Fibroblast of skin of right biceps (primary cell): ENCODE measurements at regions not wholly inside any gene's neighbourhood (a gene's known extent, or its start where the extent isn't known, plus 50 kb on each side); places are given as distances from the start of the nearest gene placed in this dataset.

Experiments used
- DNase-seq: peaks from one replicate; pipeline ENCODE4 v3.0.0-alpha.2; 2013

GRCh38 chr12:65517656-65518210 is 239.2 kb downstream of the MSRB3 start:
- DNase-seq, result no peak

- DNase-seq, result no peak
These were observed 240.3 kb downstream of the MSRB3 start for GRCh38 chr12:65518771-65519170.

- no peak for DNase-seq
These were observed 242.2 kb downstream of the MSRB3 start for GRCh38 chr12:65520658-65521057.

- DNase-seq, result peak; percentile 78
These were observed 244.7 kb downstream of the MSRB3 start for GRCh38 chr12:65522956-65523860.

DNA sequence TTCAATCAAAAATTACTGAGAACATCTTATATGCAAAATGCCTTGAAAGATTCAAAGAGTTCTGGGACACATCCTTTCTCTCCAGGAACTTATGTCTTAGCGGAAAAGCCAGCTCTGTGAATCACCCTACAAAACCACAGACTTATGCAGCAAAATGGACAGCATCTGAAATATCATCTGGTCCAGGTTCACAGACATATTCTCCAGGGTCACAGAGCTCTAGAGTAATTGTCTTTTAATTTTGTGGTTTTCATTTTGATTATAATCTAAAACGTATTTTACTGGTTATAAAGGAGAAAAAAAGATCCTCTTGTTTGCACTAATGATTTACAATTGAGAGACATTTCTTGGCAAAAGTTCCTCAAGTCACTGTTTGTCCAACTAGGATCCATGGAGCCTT is 246.2 kb downstream of the MSRB3 start:
- DNase-seq, result peak; percentile 94

- peak; percentile 97 for DNase-seq
These were observed 247.1 kb downstream of the MSRB3 start for GRCh38 chr12:65525491-65526141.

DNA sequence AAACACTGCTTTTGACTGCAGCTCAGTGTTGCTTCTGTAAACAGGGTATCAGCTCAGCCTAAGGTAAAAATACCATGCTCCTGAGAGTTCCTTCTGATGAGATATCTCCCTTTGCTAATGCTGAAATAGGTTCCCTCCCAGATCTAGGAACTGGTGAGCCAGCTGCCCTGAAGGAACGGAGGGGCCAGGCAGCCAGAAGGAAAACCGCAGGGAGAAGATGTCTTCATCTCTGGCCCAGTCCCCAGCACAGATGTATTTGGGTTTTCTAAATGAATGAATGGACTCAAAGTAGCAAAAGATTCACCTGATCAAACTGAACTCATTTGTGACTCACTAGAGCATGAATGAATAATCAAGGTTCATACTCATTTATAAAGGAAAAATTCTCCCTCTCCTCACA is 247.8 kb downstream of the MSRB3 start:
- DNase-seq, result peak; percentile 53

GRCh38 chr12:65528127-65528526 is 249.6 kb downstream of the MSRB3 start:
- no peak for DNase-seq

- DNase-seq, result no peak
These were observed 250.6 kb downstream of the MSRB3 start for GRCh38 chr12:65529106-65529505.

- DNase-seq, result no peak
These were observed 251.4 kb downstream of the MSRB3 start for GRCh38 chr12:65529771-65530435.

- peak; percentile 88 for DNase-seq
These were observed 253.7 kb downstream of the MSRB3 start for GRCh38 chr12:65532162-65532561.

DNA sequence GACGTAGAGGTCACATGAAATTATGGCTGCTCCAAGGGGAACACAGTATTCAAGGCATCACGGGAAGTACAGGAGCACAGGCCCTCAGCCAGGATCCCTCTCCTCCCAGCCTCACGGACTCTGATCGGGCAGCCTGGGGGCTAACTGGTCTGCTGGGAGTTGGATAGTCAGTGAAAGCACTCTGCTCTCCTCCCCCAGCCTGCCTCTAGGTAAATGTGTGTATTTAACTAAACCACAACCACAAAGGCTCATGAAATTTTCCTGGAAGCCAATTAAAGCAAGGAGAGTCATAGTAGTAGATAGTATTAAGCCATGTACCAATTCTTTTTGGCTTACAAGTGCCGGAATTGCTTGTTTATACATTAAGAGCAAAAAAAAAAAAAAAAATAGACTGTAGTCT is 254.3 kb downstream of the MSRB3 start:
- DNase-seq, result peak; percentile 96

- DNase-seq, result peak; percentile 85
These were observed 254.8 kb downstream of the MSRB3 start for GRCh38 chr12:65533177-65533883.

DNA sequence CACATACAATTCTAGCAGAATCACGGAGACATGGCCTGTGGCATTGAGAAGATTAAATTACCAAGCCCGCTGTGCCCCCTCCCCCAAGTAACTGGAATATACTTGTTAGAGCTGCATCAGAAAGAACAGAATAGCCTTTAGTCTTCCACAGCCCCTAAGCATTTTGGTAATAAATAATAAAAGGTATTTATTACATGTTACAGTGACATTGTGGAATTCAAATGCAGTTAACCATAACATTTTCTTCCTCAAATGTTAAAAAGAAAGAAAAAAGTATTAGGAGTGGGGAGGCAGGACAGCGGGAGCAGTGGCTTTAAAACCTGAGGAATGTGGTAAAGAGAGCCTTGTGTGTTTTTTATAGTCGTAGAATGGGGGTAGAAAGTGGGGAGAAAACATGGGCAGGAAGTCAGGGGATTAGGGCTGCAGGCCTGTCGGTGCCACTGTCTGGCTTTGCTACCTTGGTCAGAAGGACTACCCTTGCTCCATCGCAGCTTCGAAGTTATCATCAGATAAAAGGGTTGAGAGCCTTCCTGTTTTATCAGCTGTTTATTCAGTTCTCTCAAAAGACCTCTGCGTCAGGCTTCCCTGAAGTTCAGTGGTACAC is 255.9 kb downstream of the MSRB3 start:
- DNase-seq, result peak; percentile 69

GRCh38 chr12:65535946-65536345 is 257.5 kb downstream of the MSRB3 start:
- DNase-seq, result peak; percentile 49

- no peak for DNase-seq
These were observed 257.9 kb downstream of the MSRB3 start for GRCh38 chr12:65536351-65536750.

DNA sequence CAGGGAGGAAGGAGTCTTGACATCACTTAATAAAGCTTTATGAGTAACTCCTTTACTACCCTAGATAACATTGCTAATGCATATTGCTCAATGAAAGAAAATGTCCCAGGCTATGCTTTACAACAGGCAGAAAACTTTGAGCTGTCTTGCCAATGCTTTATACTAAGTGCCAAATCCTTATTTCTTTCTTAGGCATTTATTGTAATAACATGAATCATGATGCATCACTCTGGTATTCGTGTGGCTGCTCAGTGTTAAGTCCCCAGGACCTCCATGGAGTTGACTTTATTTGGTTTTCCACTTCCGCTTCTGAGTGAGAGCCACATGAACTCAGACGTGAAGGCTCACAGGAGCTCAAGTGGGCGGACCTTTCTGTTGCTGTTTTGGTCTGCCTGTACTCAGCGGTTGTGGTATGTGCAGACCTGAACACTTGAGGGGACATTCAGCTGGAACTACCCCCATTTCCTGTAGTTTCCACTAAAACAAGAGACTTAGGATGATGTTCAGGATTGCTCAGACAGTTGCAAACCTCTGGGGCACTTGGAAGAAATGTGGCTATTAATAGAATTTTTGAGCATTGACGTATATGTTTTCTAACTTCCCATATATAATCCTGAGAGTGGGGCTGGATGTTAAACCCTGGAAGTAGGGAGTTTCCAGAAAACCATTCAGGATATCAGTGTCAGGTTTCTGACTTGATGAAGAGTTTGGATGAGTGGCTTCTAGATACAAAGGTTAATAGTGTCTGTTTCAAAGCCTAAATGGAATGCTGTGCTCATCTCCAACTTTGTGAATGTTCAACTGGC is 258.6 kb downstream of the MSRB3 start:
- peak; percentile 100 for DNase-seq

DNA sequence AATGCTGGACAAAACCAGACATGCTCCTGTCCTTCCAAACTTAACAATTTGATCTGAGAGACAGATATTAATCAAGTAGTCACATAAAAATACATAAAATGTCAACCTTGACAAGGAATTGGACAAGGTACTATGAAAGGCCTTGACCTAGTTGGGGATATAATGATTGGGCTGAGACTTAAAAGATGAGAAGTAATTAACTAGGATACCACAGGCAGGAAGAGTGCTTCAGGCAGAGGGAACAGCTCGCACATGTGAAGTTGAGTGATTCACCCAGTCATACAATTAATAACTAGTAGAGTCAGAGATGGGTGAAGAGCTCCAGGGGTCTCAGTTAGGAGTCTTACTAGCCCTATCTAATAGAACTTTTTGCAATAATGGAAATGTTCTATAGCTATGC is 259.5 kb downstream of the MSRB3 start:
- DNase-seq, result no peak

DNA sequence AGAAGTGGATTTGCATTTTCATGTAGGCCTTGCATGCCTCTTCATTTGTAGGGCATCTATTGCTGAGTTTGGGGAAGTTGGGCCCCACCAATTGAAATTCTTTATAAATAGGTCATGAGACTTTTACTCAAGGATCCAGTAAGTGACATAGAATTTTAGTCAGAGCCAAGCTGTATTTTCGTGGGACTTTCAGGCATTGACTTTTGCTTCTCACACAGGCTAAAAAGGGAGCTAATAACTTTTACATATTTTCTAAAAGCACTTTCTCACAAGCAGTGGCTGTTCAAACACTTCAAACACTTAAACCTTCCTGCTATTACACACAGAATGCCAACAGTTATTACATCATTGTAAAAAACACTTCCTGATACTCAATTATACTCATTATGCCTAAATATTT is 260.5 kb downstream of the MSRB3 start:
- no peak for DNase-seq

- peak; percentile 54 for DNase-seq
These were observed 261.7 kb downstream of the MSRB3 start for GRCh38 chr12:65540140-65540539.

- DNase-seq, result no peak
These were observed 268.0 kb downstream of the MSRB3 start for GRCh38 chr12:65546528-65546927.
